HG02610 (cell line): ENCODE measurements at regions not wholly inside any gene's neighbourhood (a gene's known extent, or its start where the extent isn't known, plus 50 kb on each side); places are given as distances from the start of the nearest gene placed in this dataset.

ENCODE experiments used
- ATAC-seq: cut with Tn5 transposase; IDR thresholded peaks from one replicate; pipeline ENCODE4 v1.9.1; 2021; ENCODE audit warnings: mild to moderate bottlenecking, moderate library complexity; ENCODE audit not compliant: unreplicated experiment

- no peak for ATAC-seq
Observed at GRCh38 chr20:11777387-11778205, 140.1 kb upstream of the BTBD3 start.

GRCh38 chr20:11778206-11778570 lies 139.5 kb upstream of the BTBD3 start:
- ATAC-seq = no peak

- peak; percentile 92 for ATAC-seq
Observed at GRCh38 chr20:11780765-11781369, 136.8 kb upstream of the BTBD3 start.

GRCh38 chr20:11783102-11783850 lies 134.4 kb upstream of the BTBD3 start:
- no peak for ATAC-seq

GRCh38 chr20:11785885-11786507 lies 131.7 kb upstream of the BTBD3 start:
- ATAC-seq = no peak

- no peak for ATAC-seq
Observed at GRCh38 chr20:11790046-11790445, 127.6 kb upstream of the BTBD3 start.

- ATAC-seq = no peak
Observed at GRCh38 chr20:11791316-11791715, 126.4 kb upstream of the BTBD3 start.

- no peak for ATAC-seq
Observed at GRCh38 chr20:11791835-11792567, 125.7 kb upstream of the BTBD3 start.

- no peak for ATAC-seq
Observed at GRCh38 chr20:11792568-11792953, 125.1 kb upstream of the BTBD3 start.

GRCh38 chr20:11794525-11794924 lies 123.2 kb upstream of the BTBD3 start:
- no peak for ATAC-seq

GRCh38 chr20:11795071-11795615 lies 122.5 kb upstream of the BTBD3 start:
- no peak for ATAC-seq

GRCh38 chr20:11796026-11796425 lies 121.7 kb upstream of the BTBD3 start:
- no peak for ATAC-seq

GRCh38 chr20:11797156-11797555 lies 120.5 kb upstream of the BTBD3 start:
- ATAC-seq = no peak

GRCh38 chr20:11799281-11799684 lies 118.4 kb upstream of the BTBD3 start:
- no peak for ATAC-seq

- ATAC-seq = no peak
Observed at GRCh38 chr20:11807054-11808048, 110.3 kb upstream of the BTBD3 start.

- ATAC-seq = no peak
Observed at GRCh38 chr20:11808841-11809240, 108.9 kb upstream of the BTBD3 start.

- ATAC-seq = no peak
Observed at GRCh38 chr20:11810311-11811083, 107.2 kb upstream of the BTBD3 start.

GRCh38 chr20:11813106-11813890 lies 104.4 kb upstream of the BTBD3 start:
- no peak for ATAC-seq
